Endothelial cell (in vitro differentiated cells): ENCODE measurements at regions not wholly inside any gene's neighbourhood (a gene's known extent, or its start where the extent isn't known, plus 50 kb on each side); places are given as distances from the start of the nearest gene placed in this dataset.

ENCODE experiments used
- DNase-seq: peaks from one replicate; pipeline ENCODE4 v3.0.0; 2021; ENCODE audit warnings: low spot score
- H3K27ac Mint-ChIP-seq: one replicate; pipeline ENCODE4 v1.8.0; 2021; ENCODE audit warnings: mixed read lengths, inconsistent platforms; ENCODE audit not compliant: unreplicated experiment
- H3K27me3 Mint-ChIP-seq: one replicate; pipeline ENCODE4 v1.8.0; 2021; ENCODE audit warnings: mild to moderate bottlenecking, moderate library complexity, mixed read lengths, inconsistent platforms; ENCODE audit not compliant: unreplicated experiment
- H3K36me3 Mint-ChIP-seq: one replicate; pipeline ENCODE4 v1.8.0; 2021; ENCODE audit warnings: mild to moderate bottlenecking, low read depth, mixed read lengths, inconsistent platforms; ENCODE audit not compliant: unreplicated experiment
- H3K4me1 Mint-ChIP-seq: one replicate; pipeline ENCODE4 v1.8.0; 2021; ENCODE audit warnings: mild to moderate bottlenecking, mixed read lengths, inconsistent platforms; ENCODE audit not compliant: unreplicated experiment
- H3K4me3 Mint-ChIP-seq: one replicate; pipeline ENCODE4 v1.8.0; 2021; ENCODE audit warnings: mild to moderate bottlenecking, mixed read lengths, inconsistent platforms; ENCODE audit not compliant: unreplicated experiment
- H3K9me3 Mint-ChIP-seq: one replicate; pipeline ENCODE4 v1.8.0; 2021; ENCODE audit warnings: mixed read lengths, inconsistent platforms; ENCODE audit not compliant: unreplicated experiment
- CTCF ChIP-seq: fragments of 200-600 bp; sonication (generic); IDR thresholded peaks from one replicate; pipeline ENCODE4 v1.5.0; 2021; ENCODE audit warnings: antibody characterized with exemption; ENCODE audit not compliant: unreplicated experiment

- Mint-ChIP-seq H3K27ac (no peak overlapping the region), H3K4me3 (no peak overlapping the region), H3K36me3 (no peaks in the 10 kb centered on the region), H3K9me3 (no peaks in the 10 kb centered on the region), H3K27me3 (peaks cover 6% of the 10 kb centered on the region), H3K4me1 (no peaks in the 10 kb centered on the region)
- no peak for TF ChIP-seq CTCF
- no peak for DNase-seq
Measured at GRCh38 chr2:8049176-8049575, 632.7 kb upstream of the ID2 start.

GRCh38 chr2:8049851-8050571 lies 631.8 kb upstream of the ID2 start:
- Mint-ChIP-seq H3K27me3 (peaks cover 5% of the 10 kb centered on the region), H3K27ac (no peak overlapping the region), H3K4me3 (no peak overlapping the region), H3K36me3 (no peaks in the 10 kb centered on the region), H3K4me1 (no peaks in the 10 kb centered on the region), H3K9me3 (no peaks in the 10 kb centered on the region)
- DNase-seq = no peak
- TF ChIP-seq CTCF = no peak

GRCh38 chr2:8053216-8053615 lies 628.6 kb upstream of the ID2 start:
- H3K27ac Mint-ChIP-seq = no peak overlapping the region
- no peaks in the 10 kb centered on the region for H3K4me1 Mint-ChIP-seq
- no peaks in the 10 kb centered on the region for H3K9me3 Mint-ChIP-seq
- no peaks in the 10 kb centered on the region for H3K36me3 Mint-ChIP-seq
- no peak for TF ChIP-seq CTCF
- H3K4me3 Mint-ChIP-seq = no peak overlapping the region
- peaks cover 3% of the 10 kb centered on the region for H3K27me3 Mint-ChIP-seq
- DNase-seq = no peak

- no peak for TF ChIP-seq CTCF
- H3K4me3 Mint-ChIP-seq = no peak overlapping the region
- H3K27ac Mint-ChIP-seq = no peak overlapping the region
- H3K27me3 Mint-ChIP-seq = peaks cover 3% of the 10 kb centered on the region
- no peak for DNase-seq
- no peaks in the 10 kb centered on the region for H3K9me3 Mint-ChIP-seq
- H3K4me1 Mint-ChIP-seq = no peaks in the 10 kb centered on the region
- no peaks in the 10 kb centered on the region for H3K36me3 Mint-ChIP-seq
Measured at GRCh38 chr2:8054070-8054469, 627.8 kb upstream of the ID2 start.

- Mint-ChIP-seq H3K4me3 (no peak overlapping the region), H3K4me1 (no peaks in the 10 kb centered on the region), H3K27ac (no peak overlapping the region), H3K27me3 (no peaks in the 10 kb centered on the region), H3K9me3 (no peaks in the 10 kb centered on the region), H3K36me3 (no peaks in the 10 kb centered on the region)
- no peak for TF ChIP-seq CTCF
- DNase-seq = no peak
Measured at GRCh38 chr2:8058652-8059051, 623.2 kb upstream of the ID2 start.
